Fibroblast of upper back skin (primary cell): ENCODE measurements at regions not wholly inside any gene's neighbourhood (a gene's known extent, or its start where the extent isn't known, plus 50 kb on each side); places are given as distances from the start of the nearest gene placed in this dataset.

Source experiments
- DNase-seq: peaks from one replicate; pipeline ENCODE4 v3.0.0-alpha.2; 2013

GRCh38 chr3:145981056-145981455 is 179.9 kb downstream of the PLOD2 start:
- peak; percentile 66 for DNase-seq

- DNase-seq, result no peak
Observed at GRCh38 chr3:145983101-145983500, 177.9 kb downstream of the PLOD2 start.
